GM18858 (cell line): ENCODE measurements at regions not wholly inside any gene's neighbourhood (a gene's known extent, or its start where the extent isn't known, plus 50 kb on each side); places are given as distances from the start of the nearest gene placed in this dataset.

Source experiments
- ATAC-seq: cut with Tn5 transposase; IDR thresholded peaks from one replicate; pipeline ENCODE4 v1.9.1; 2021; ENCODE audit not compliant: unreplicated experiment

DNA sequence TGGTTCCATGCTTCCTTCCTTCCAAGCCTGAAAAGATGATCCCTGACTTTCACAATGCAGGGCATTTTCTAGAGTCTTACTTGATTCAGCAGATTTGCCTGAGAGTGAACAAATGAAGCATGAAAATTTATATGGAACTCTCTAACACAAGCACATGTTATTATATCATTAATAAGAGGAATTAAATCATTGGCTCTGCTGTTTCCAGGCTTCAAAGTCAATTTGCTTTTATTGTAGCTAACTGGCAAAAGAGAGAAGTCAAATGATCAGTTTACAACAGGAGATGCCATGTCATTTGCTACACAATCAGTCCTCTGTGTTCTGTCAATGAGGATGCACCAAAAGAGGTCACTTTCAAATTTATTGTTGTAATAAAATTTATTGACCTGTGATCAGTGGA lies 101.5 kb upstream of the UGT8 start:
- ATAC-seq, result no peak

DNA sequence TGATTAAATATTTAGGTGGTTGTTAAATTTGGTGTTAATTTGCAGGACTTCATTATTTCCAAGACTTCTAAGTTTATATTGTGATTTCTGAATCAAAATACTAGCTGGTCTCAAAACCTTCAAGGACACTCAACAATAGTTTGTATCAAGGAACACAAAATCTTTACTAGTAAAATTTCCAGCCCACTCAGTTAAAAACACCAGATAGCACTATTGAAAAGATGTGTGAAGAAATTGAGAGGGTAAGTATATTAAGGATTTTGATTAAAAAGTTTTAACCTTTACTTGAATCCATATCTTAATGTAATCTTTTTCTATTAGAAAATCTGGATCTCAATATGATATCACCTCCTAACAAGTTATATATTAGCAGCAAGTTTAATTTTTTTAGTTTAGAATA lies 89.3 kb upstream of the UGT8 start:
- ATAC-seq, result no peak

DNA sequence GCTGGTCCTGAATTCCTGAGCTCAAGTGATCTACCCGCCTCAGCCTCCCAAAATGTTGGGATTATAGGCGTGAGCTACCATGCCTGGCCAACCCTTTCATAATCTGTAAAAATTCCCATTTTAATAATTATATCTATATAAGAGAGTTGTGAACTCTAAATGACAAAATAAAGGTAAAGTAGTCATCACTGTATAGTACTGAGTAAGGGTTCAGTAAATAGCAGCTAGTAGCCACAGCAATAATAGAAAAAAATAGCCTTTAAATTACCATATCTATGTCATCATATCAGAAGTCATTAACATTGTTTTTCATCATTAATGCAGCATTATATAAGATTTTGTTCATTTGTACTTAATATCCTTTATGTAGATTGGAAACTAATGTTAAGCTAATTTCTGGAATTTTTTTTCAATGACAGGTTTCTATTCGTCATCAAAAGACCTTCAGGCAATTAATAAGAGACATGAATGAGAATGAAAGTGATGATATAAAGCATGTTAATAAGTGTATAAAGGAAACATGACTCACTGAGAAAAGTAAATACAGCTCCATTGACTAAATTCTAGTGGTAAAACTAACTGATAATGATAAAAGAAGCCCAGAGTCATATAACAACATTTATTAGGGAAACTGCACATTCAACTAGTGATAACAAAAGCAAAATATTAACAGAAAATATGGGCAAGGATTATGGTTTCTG lies 85.9 kb upstream of the UGT8 start:
- ATAC-seq, result no peak

DNA sequence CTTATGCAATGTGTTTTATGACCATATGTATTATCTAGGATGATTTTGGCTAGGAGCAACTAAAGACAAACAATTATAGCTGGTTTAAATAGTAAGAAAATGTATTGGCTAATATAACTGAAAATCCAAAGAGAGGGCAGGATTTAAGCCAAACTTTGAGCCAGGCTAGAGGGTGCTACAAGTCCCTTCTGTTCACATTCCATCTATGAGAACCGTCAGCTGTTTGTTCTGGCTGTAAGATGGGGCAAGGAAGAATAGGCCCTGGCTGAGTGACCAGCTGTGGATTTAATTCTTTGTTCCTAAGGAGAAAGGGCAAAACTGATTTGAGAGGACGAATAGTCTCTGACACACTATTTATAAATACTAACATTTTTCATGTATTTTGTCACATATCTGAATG lies 79.2 kb upstream of the UGT8 start:
- ATAC-seq, result no peak

DNA sequence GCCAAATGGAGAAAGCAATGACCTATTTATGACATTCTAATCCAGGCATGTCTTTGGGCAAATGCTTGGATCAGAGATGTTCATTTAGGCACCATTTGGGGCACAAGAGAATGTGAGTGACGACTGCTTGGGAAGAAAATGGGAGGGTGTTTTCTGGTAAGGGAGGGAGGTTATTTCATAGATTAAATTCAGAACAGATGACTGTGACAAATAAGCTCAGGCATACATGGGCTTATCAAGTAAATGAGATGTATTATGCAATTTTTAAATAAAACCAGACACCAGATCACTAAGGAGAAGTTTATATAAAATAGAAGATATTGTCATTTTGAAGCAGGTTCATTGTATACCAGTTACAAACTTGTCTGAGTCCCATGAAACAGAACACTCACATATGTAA lies 71.4 kb upstream of the UGT8 start:
- ATAC-seq, result no peak

DNA sequence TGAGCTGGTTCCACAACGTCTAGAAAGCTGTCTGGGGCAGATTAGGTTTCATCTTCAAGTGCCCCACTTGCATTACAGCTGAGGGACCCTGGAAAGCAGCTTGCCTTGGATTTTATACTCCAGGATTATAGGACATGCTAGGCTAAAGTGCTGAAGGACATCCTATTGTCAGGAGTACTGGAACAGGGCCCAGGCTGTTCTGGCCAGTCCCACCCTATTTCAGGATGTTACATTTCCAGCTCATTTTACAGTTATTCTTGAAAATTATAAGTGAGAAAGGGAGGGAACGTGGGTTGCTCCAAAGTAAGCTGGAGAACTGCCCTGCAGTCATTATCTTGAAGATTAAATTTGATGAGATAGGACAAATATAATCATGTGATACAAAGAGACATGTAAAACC lies 71.0 kb upstream of the UGT8 start:
- ATAC-seq, result no peak

DNA sequence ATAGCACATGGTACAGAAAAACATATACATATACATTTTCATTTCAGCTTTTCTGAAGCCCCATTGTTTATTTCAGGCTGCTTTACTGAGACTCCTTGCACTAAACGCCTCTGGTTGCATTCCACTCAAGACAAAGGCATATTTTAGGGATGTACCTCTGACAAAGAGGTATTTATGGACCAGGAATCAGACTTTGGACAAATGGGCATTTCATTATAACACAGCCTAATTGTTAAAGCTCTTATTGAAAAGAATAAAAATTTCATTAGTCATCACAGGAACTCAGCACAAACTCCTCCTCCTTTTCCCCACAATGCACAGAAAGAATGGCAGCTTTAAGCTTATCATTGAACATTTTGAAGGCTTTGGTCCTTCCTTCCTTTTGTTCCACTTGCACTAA lies 62.9 kb upstream of the UGT8 start:
- no peak for ATAC-seq

DNA sequence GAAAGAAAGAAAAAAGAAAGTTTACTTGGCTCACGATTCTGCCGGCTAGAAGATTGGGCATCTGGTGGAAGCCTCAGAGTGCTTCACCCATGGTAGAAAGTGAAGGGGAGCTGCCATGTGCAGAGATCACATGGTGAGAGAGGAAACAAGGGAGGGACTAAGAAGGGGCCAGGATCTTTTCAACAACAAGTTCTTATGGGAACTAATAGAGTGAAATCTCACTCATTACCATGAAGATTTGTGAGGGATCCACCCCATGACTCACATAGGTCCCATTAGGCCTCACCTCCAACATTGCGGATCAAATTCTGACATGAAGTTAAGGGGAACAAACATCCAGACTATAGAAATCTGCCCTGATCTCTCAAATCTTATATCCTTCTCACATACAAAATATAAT lies 61.3 kb upstream of the UGT8 start:
- no peak for ATAC-seq

DNA sequence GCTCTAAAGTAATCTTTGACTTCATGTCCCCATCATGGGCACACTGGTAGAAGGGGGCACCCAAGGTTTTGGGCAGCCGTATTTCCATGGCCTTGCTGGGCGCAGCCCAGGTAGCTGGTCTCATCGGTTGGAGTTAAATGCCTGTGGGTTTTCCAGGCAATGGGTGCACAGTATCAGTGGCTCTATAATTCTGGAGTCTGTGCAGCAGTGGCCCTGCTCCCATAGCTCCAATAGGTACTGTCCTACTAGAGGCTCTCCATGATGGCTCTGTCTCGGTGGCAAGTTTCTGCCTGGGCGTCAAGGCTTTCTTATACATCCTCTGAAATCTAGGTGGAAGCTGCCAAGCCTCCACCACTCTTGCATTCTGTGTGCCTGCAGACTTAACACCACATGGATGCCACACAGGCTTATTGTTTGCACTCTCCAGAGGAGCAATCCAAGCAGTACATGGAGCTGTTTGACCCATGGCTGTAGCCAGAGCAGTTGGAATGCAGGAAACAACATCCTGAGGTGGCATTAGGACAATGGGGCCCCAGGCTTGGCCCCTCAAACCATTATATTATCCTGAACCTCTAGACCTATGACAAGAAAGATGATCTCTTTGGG lies 60.5 kb upstream of the UGT8 start:
- ATAC-seq, result no peak

DNA sequence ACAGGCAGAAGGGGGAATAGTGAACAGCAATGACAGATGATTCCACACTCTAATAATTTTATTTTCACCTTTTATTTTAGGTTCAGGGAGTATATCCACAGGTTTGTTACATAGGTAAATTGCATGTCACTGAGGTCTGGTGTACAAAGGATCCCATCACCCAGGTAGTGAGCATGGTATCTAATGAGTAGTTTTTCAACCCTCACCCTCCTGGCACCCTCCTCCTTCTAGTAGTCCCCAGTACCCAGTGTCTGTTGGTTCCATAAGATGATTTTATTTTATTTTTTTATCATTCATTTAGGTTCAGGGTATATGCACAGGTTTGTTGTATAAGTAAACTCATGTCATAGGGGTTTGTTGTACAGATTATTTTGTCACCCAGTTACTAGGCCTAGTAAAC lies 58.6 kb upstream of the UGT8 start:
- ATAC-seq, result no peak

DNA sequence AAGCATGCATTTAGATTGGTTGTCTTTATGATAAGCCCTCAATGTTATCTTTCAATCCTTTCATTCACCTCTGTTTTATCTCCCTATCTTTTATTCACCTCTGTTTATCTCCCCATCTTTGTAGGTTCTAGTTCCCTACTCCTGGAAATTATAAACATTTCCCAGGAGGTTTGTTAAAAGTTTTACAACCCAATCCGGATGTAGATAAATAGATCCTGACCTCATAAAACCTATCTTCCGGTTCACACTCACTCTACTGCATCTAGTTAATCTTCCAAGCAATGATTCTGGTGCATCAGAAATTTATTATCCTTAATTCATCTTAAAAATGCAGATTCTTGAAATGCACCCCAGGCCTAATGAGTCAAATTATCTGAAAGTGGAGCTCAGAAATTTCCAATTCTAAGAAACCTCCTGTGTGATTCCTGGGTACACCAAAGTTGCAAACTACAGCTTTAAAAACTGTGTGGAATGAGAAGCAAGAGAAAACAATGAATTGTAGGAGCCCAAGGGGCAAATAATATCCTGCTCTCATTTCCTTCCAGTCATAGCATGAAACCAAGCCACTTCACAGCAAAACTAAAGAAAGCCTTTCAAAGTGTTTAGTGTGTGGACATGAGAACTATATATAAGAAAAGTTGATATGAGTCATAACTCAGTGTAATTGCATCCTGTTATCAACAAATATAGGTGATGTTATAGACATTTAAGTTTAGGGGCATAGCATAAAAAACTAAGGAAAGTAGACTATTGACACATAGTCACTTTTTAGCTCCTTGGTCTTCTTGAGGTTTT lies 51.1 kb upstream of the UGT8 start:
- peak; percentile 49 for ATAC-seq
